ENCODE measurements at regions not wholly inside any gene's neighbourhood (a gene's known extent, or its start where the extent isn't known, plus 50 kb on each side); places are given as distances from the start of the nearest gene placed in this dataset.

DNA sequence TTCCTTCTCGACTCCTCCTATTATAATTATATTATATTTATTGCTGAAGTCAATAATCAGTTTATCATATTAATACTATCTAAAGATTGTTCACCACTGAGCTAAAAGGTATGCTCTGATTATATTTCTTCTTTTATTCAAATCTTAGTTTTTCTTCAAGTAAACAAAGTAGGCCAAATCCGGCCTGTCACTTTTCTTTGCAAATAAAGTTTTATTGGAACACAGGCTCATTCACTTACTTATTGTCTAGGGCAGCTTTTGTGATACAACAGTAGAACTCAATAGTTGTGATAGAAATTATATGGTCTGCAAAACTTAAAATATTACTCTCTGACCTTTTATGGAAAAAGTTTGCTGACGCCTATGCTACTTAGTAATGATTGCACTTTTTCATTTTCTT is 92.4 kb upstream of the DNAJC19 start:
- no peak for TF ChIP-seq SMC3 (conservative IDR thresholded peaks at IDR 0.05; ENCODE audit: poor library complexity)
- TF ChIP-seq, protein P1, sequence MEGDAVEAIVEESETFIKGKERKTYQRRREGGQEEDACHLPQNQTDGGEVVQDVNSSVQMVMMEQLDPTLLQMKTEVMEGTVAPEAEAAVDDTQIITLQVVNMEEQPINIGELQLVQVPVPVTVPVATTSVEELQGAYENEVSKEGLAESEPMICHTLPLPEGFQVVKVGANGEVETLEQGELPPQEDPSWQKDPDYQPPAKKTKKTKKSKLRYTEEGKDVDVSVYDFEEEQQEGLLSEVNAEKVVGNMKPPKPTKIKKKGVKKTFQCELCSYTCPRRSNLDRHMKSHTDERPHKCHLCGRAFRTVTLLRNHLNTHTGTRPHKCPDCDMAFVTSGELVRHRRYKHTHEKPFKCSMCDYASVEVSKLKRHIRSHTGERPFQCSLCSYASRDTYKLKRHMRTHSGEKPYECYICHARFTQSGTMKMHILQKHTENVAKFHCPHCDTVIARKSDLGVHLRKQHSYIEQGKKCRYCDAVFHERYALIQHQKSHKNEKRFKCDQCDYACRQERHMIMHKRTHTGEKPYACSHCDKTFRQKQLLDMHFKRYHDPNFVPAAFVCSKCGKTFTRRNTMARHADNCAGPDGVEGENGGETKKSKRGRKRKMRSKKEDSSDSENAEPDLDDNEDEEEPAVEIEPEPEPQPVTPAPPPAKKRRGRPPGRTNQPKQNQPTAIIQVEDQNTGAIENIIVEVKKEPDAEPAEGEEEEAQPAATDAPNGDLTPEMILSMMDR (IDR thresholded peaks at IDR 0.05; ENCODE audit: poor library complexity, severe bottlenecking): no peak
- TF ChIP-seq MXI1 (conservative IDR thresholded peaks at IDR 0.05; ENCODE audit: poor library complexity, severe bottlenecking): no peak
- no peak for TF ChIP-seq RAD21 (conservative IDR thresholded peaks at IDR 0.05)
- TF ChIP-seq, protein P2, sequence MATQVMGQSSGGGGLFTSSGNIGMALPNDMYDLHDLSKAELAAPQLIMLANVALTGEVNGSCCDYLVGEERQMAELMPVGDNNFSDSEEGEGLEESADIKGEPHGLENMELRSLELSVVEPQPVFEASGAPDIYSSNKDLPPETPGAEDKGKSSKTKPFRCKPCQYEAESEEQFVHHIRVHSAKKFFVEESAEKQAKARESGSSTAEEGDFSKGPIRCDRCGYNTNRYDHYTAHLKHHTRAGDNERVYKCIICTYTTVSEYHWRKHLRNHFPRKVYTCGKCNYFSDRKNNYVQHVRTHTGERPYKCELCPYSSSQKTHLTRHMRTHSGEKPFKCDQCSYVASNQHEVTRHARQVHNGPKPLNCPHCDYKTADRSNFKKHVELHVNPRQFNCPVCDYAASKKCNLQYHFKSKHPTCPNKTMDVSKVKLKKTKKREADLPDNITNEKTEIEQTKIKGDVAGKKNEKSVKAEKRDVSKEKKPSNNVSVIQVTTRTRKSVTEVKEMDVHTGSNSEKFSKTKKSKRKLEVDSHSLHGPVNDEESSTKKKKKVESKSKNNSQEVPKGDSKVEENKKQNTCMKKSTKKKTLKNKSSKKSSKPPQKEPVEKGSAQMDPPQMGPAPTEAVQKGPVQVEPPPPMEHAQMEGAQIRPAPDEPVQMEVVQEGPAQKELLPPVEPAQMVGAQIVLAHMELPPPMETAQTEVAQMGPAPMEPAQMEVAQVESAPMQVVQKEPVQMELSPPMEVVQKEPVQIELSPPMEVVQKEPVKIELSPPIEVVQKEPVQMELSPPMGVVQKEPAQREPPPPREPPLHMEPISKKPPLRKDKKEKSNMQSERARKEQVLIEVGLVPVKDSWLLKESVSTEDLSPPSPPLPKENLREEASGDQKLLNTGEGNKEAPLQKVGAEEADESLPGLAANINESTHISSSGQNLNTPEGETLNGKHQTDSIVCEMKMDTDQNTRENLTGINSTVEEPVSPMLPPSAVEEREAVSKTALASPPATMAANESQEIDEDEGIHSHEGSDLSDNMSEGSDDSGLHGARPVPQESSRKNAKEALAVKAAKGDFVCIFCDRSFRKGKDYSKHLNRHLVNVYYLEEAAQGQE (IDR thresholded peaks at IDR 0.05; ENCODE audit: borderline replicate concordance): no peak
- TF ChIP-seq POLR2AphosphoS5 (IDR thresholded peaks at IDR 0.05): no peak
- no peak for TF ChIP-seq EP300 (conservative IDR thresholded peaks at IDR 0.05; ENCODE audit: poor library complexity, severe bottlenecking)
- TF ChIP-seq EZH2 (IDR thresholded peaks at IDR 0.05; ENCODE audit: borderline replicate concordance, insufficient read depth, low read length, poor library complexity, severe bottlenecking): no peak
- TF ChIP-seq TAF1 (IDR thresholded peaks at IDR 0.05; ENCODE audit: low read depth): no peak
- Histone ChIP-seq H3K4me2 (ENCODE audit: low read length) (no peak overlapping the region), H3K79me2 (replicated peaks; ENCODE audit: insufficient read depth, low read length) (no peaks in the 10 kb centered on the region), H2AFZ (ENCODE audit: low read depth, low read length) (no peak overlapping the region), H3K27me3 (ENCODE audit: insufficient read depth, low read depth, low read length) (no peaks in the 10 kb centered on the region), H4K20me1 (ENCODE audit: insufficient read depth) (no peaks in the 10 kb centered on the region), H3K9me2 (ENCODE audit: insufficient read depth, low read length) (no peaks in the 10 kb centered on the region), H3F3A (ENCODE audit: insufficient read depth, low read length, poor library complexity, severe bottlenecking) (no peaks in the 10 kb centered on the region), H3K9me3 (ENCODE audit: low read length) (no peaks in the 10 kb centered on the region), H3K36me3 (ENCODE audit: insufficient read depth, low read length) (no peaks in the 10 kb centered on the region), H3K4me3 (ENCODE audit: low read length) (no peak overlapping the region), H3K9ac (ENCODE audit: low read length) (no peak overlapping the region), H3K27ac (ENCODE audit: low read length) (no peak overlapping the region)

DNA sequence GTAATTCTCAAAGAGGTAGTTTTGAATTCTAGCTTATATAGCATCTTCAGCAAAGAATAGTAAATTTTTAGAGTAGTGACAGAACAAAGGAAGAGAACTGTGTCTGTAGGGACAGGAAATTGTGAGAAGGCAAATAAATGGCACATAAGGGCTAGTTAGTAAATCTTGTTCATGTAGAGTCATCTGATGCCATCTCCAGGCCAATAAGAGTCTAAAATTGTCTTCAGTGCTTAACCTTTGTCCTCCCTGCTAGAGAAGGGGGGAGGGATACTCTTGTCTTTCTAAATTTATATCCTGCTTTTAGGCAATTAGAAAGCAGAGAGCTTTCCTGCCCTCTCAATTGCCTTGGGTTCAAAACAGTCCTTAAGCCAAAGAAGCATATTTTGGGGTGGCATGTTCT is 87.0 kb upstream of the DNAJC19 start:
- Histone ChIP-seq H4K20me1 (ENCODE audit: insufficient read depth) (no peaks in the 10 kb centered on the region), H3K9me2 (ENCODE audit: insufficient read depth, low read length) (no peaks in the 10 kb centered on the region), H3K4me3 (ENCODE audit: low read length) (no peak overlapping the region), H2AFZ (ENCODE audit: low read depth, low read length) (no peak overlapping the region), H3K36me3 (ENCODE audit: insufficient read depth, low read length) (no peaks in the 10 kb centered on the region), H3K79me2 (replicated peaks; ENCODE audit: insufficient read depth, low read length) (no peaks in the 10 kb centered on the region), H3F3A (ENCODE audit: insufficient read depth, low read length, poor library complexity, severe bottlenecking) (no peaks in the 10 kb centered on the region), H3K4me2 (ENCODE audit: low read length) (no peak overlapping the region), H3K27ac (ENCODE audit: low read length) (no peak overlapping the region), H3K27me3 (ENCODE audit: insufficient read depth, low read depth, low read length) (no peaks in the 10 kb centered on the region), H3K9me3 (ENCODE audit: low read length) (no peaks in the 10 kb centered on the region), H3K9ac (ENCODE audit: low read length) (no peak overlapping the region)
- no peak for TF ChIP-seq SMC3 (conservative IDR thresholded peaks at IDR 0.05; ENCODE audit: poor library complexity)
- no peak for TF ChIP-seq MXI1 (conservative IDR thresholded peaks at IDR 0.05; ENCODE audit: poor library complexity, severe bottlenecking)
- TF ChIP-seq POLR2AphosphoS5 (IDR thresholded peaks at IDR 0.05): no peak
- TF ChIP-seq, protein P2 (IDR thresholded peaks at IDR 0.05; ENCODE audit: borderline replicate concordance): no peak
- no peak for TF ChIP-seq EZH2 (IDR thresholded peaks at IDR 0.05; ENCODE audit: borderline replicate concordance, insufficient read depth, low read length, poor library complexity, severe bottlenecking)
- TF ChIP-seq EP300 (conservative IDR thresholded peaks at IDR 0.05; ENCODE audit: poor library complexity, severe bottlenecking): no peak
- TF ChIP-seq TAF1 (IDR thresholded peaks at IDR 0.05; ENCODE audit: low read depth): no peak
- TF ChIP-seq, protein P1 (IDR thresholded peaks at IDR 0.05; ENCODE audit: poor library complexity, severe bottlenecking): no peak
- no peak for TF ChIP-seq RAD21 (conservative IDR thresholded peaks at IDR 0.05)

Data from neural cell (in vitro differentiated cells).